GM12874 (cell line): ENCODE measurements at regions not wholly inside any gene's neighbourhood (a gene's known extent, or its start where the extent isn't known, plus 50 kb on each side); places are given as distances from the start of the nearest gene placed in this dataset.

Experiments
- TF ChIP-seq, protein P1 (sequence below): IDR thresholded peaks from 2 replicates; pipeline ENCODE4 v1.5.1; 2011; ENCODE audit warnings: low read depth, mild to moderate bottlenecking, control low read depth, low read length, moderate library complexity; ENCODE audit not compliant: insufficient read depth

DNA sequence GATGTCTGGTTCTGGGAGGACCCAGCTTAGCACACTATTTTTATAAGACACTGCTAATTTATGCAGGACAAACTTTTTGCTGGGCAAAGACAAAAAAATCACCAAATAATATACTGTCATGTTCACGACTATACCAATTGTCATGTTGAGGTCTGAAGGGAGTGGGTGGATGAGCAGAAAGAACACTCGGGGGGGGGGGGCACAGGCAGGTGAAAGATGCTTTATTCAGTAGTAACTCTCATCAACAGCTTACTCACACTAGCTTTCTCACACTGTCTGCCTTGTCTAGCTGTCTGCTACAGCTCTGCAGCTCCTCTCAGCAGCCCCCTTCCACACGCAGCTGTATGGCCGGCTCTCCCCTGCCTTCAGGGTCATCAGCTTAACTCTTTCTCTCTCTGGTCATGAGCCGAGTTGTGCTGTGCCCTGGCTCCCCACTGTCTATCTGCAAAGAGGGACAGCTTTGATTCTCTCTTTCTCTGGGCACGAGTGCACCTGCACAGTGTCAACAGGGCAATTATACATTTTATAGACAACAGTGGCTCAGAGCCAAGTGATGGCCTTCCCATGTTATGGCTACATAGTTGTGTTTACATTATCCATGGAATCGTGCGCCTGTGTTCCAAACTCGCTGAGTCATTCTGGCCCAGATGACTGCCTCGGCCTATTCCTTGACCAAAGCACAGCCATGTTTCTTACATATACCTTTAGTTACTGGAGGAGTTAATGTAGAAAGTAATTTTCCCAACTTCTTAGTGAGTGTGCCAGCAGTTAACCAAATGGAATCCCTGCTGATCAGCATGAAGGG is 187.7 kb upstream of the PRSS16 start:
- TF ChIP-seq, protein P1, sequence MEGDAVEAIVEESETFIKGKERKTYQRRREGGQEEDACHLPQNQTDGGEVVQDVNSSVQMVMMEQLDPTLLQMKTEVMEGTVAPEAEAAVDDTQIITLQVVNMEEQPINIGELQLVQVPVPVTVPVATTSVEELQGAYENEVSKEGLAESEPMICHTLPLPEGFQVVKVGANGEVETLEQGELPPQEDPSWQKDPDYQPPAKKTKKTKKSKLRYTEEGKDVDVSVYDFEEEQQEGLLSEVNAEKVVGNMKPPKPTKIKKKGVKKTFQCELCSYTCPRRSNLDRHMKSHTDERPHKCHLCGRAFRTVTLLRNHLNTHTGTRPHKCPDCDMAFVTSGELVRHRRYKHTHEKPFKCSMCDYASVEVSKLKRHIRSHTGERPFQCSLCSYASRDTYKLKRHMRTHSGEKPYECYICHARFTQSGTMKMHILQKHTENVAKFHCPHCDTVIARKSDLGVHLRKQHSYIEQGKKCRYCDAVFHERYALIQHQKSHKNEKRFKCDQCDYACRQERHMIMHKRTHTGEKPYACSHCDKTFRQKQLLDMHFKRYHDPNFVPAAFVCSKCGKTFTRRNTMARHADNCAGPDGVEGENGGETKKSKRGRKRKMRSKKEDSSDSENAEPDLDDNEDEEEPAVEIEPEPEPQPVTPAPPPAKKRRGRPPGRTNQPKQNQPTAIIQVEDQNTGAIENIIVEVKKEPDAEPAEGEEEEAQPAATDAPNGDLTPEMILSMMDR, result no peak

DNA sequence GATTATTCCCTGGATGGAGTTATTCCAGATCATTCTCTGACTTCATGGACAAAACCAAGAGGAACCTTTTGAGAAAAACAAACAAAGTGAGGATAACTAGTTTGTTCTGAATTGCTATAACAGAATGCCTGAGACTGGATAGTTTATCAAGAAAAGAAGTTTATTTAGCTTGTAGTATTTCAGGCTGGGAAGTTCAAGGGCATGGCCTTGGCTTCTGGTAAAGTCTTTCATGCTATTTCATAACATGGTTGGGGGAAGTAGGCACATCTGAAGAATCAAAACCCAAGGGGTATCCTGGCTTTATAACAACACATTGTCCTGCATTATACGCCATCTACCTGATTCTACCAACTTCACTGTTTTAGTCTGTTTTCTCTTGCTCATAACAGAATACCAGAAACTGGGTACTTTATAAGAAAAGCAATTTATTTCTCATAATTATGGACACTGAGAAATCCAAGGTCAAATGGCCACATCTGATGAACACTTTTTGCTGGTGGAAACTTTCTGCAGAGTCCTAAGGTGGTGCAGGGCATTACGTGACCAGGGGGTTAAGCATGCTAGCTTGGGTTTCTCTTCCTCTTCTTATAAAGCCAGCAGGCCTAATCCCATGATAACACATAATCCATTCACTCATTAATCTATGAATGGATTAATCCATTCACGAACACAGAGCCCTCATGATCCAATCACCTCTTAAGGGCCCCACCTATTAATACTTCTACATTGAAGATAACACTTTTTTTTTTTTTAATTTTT is 186.1 kb upstream of the PRSS16 start:
- TF ChIP-seq, protein P1, result no peak

DNA sequence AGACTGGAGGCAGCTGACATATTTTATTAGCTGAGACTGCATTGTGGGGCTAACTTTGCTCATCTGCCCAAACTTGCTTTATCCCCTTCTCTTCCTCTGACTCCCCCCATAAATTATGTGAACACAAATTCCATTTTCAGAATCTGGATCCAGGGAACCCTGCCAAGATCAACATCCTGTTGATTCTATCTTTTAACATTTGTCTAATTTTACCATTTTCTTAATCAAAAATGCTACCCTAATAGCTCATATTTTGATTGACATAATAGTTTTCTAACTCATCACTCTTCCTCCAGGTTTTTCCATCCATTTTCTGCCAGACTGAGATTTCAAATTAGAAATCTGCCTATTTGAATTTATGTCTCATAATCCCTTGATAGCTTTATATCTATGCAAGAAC is 184.7 kb upstream of the PRSS16 start:
- TF ChIP-seq, protein P1, result no peak

DNA sequence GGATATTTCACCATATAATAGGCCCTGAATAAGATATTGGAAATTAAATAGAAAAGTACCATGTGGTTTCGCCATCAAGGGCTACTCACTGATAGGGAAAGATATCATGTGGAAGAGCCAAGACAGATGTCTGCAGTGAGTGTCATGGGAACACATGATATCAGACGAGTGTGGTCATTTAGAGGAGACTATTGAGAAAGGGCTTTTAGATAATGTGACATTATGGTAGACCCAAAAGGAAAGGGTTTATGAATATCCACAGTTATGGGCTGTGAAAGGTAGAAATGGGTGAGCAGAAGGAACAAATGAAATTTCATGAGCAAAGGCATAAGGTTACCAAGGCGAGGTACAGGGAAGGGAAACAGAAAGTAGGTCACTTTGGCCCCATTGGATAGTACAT is 182.3 kb upstream of the PRSS16 start:
- TF ChIP-seq, protein P1, result no peak

DNA sequence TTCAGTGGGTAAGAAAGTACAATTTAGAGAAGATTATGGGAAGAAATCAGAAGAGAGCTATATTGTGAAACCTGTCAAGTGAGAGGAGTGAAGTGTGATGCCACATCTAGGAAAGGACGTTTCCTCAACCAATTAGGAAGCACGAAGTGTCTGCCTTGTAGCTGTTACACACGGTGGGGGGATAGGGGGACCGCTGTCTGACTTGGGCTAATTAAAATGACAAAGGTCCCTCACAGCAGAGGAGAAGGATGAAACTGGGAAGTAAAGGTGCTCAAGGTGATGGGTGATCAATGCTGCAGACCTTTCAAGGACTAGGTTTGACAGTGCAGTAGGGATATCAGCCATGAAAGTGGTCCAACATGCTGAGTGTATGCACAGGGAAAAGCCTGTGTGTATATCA is 181.1 kb upstream of the PRSS16 start:
- TF ChIP-seq, protein P1, result no peak

DNA sequence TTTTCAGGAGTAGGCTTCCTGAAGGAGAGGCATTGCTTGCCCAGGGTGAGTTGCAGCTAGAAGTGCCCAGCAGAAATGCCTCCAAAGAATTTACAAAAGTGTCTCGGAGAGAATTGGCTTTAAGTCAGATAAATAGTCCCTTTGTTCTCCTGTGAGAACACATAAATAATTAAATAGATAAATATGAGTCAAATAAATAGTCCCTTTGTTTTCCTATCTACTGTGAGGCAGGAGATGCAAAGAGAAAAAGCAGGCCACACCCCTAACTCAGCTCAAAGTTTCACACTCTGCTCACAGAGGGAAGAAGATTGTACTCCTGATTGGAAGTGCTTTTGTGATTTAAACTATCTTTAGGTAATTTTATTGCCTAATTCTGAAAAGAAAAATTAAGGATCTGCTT is 180.7 kb upstream of the PRSS16 start:
- TF ChIP-seq, protein P1, result no peak

DNA sequence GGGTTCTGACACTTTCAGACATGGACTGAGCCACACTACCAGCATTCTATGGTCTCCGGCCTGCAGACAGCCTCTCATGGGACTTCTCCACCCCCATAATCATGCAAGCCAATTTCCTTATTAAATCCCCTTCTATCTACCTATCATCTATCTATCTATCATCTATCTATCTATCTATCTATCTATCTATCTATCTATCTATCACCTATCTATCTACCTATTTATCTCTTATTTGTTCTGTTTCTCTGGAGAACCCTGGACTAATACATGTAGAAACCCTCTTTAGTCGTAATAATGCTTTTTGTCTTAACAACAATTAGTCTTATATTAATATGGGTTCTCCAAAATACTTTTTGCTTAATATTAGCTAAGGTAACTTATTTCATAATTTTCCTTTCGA is 174.1 kb upstream of the PRSS16 start:
- TF ChIP-seq, protein P1, result no peak
